ENCODE measurements at regions not wholly inside any gene's neighbourhood (a gene's known extent, or its start where the extent isn't known, plus 50 kb on each side); places are given as distances from the start of the nearest gene placed in this dataset.

GRCh38 chr7:19248681-19249080 lies 103.5 kb upstream of the FERD3L start:
- TF ChIP-seq CTCF (conservative IDR thresholded peaks at IDR 0.05; ENCODE audit: low read depth in 2 of 2) = no peak
- no peak for TF ChIP-seq JUNB (IDR thresholded peaks at IDR 0.05; ENCODE audit: unreplicated experiment)
- TF ChIP-seq CREB1 (CRISPR knock-in tag; IDR thresholded peaks at IDR 0.05; ENCODE audit: low read depth) = no peak
- TF ChIP-seq REST (IDR thresholded peaks at IDR 0.05; ENCODE audit: unreplicated experiment) = no peak
- TF ChIP-seq EZH2phosphoT487 (IDR thresholded peaks at IDR 0.05; ENCODE audit: unreplicated experiment) = no peak
- no peak for TF ChIP-seq ETS1 (IDR thresholded peaks at IDR 0.05)
- TF ChIP-seq POLR2AphosphoS5 (IDR thresholded peaks at IDR 0.05; ENCODE audit: low read depth) = no peak
- TF ChIP-seq EZH2 (IDR thresholded peaks at IDR 0.05; ENCODE audit: low read depth, unreplicated experiment) = no peak
- no peak for TF ChIP-seq ZNF331 (CRISPR knock-in tag; IDR thresholded peaks at IDR 0.05; ENCODE audit: low read depth)
